DOHH2 (cell line): ENCODE measurements at regions not wholly inside any gene's neighbourhood (a gene's known extent, or its start where the extent isn't known, plus 50 kb on each side); places are given as distances from the start of the nearest gene placed in this dataset.

ENCODE experiments used
- H3F3A ChIP-seq: fragments of 200-600 bp; sonication (generic), shearing (Covaris generic); 2 replicates; pipeline ENCODE4 v1.6.0; 2016; ENCODE audit warnings: antibody characterized with exemption, mild to moderate bottlenecking; ENCODE audit not compliant: control insufficient read depth, insufficient read depth
- H3K27ac ChIP-seq: fragments of 200-600 bp; sonication (generic); 2 replicates; pipeline ENCODE4 v1.5.1; 2014; ENCODE audit warnings: low read depth, mild to moderate bottlenecking, low read length, moderate library complexity
- H3K27me3 ChIP-seq: fragments of 200-600 bp; sonication (generic); 2 replicates; pipeline ENCODE4 v1.6.1; 2014; ENCODE audit warnings: mild to moderate bottlenecking, low read length, mixed read lengths; ENCODE audit not compliant: control insufficient read depth
- H3K36me3 ChIP-seq: fragments of 200-600 bp; sonication (generic); 2 replicates; pipeline ENCODE4 v1.6.1; 2014; ENCODE audit warnings: mild to moderate bottlenecking, low read length, moderate library complexity, mixed read lengths; ENCODE audit not compliant: control insufficient read depth
- H3K4me1 ChIP-seq: fragments of 200-600 bp; sonication (generic); 2 replicates; pipeline ENCODE4 v1.6.1; 2014; ENCODE audit warnings: mild to moderate bottlenecking, low read length, mixed read lengths; ENCODE audit not compliant: control insufficient read depth
- H3K4me2 ChIP-seq: fragments of 200-600 bp; sonication (generic); 2 replicates; pipeline ENCODE4 v1.6.0; 2014; ENCODE audit warnings: mild to moderate bottlenecking, low read length, moderate library complexity
- H3K4me3 ChIP-seq: fragments of 200-600 bp; sonication (generic); 2 replicates; pipeline ENCODE4 v1.5.1; 2014; ENCODE audit warnings: mild to moderate bottlenecking, low read length, mixed read lengths
- H3K79me2 ChIP-seq: fragments of 200-600 bp; sonication (generic); 2 replicates; pipeline ENCODE4 v1.6.1; 2014; ENCODE audit warnings: mild to moderate bottlenecking, low read length, mixed read lengths; ENCODE audit not compliant: control insufficient read depth
- H3K9me2 ChIP-seq: fragments of 200-600 bp; sonication (generic); replicated peaks from 2 replicates; pipeline ENCODE4 v1.6.1; 2014; ENCODE audit warnings: mild to moderate bottlenecking, low read length, mixed read lengths; ENCODE audit not compliant: control insufficient read depth
- H3K9me3 ChIP-seq: fragments of 200-600 bp; sonication (generic); 2 replicates; pipeline ENCODE4 v1.6.1; 2014; ENCODE audit warnings: antibody characterized with exemption, low read length, mixed read lengths; ENCODE audit not compliant: control insufficient read depth, insufficient read depth
- H4K20me1 ChIP-seq: fragments of 200-600 bp; sonication (generic); 2 replicates; pipeline ENCODE4 v1.6.0; 2014; ENCODE audit warnings: low read depth, mild to moderate bottlenecking, antibody characterized with exemption, low read length, moderate library complexity; ENCODE audit not compliant: control insufficient read depth, insufficient read depth
- CTCF ChIP-seq: fragments of 200-600 bp; sonication (generic); IDR thresholded peaks from one replicate; pipeline ENCODE4 v1.5.1; 2014; ENCODE audit warnings: antibody characterized with exemption, mild to moderate bottlenecking, low read depth, low read length; ENCODE audit not compliant: poor library complexity, severe bottlenecking
- EZH2phosphoT487 ChIP-seq: fragments of 200-600 bp; sonication (generic); IDR thresholded peaks from 2 replicates; pipeline ENCODE4 v1.6.1; 2017; ENCODE audit warnings: borderline replicate concordance, mild to moderate bottlenecking, antibody characterized with exemption, low read length, moderate library complexity, mixed read lengths

GRCh38 chr20:11301699-11302098 is 616.0 kb upstream of the BTBD3 start:
- H3K79me2 ChIP-seq = no peaks in the 10 kb centered on the region
- H3K27ac ChIP-seq = no peak overlapping the region
- no peaks in the 10 kb centered on the region for H3K9me2 ChIP-seq
- no peaks in the 10 kb centered on the region for H3K4me1 ChIP-seq
- no peaks in the 10 kb centered on the region for H3F3A ChIP-seq
- no peaks in the 10 kb centered on the region for H3K9me3 ChIP-seq
- no peaks in the 10 kb centered on the region for H3K36me3 ChIP-seq
- H4K20me1 ChIP-seq = no peaks in the 10 kb centered on the region
- no peak overlapping the region for H3K4me3 ChIP-seq
- no peaks in the 10 kb centered on the region for H3K27me3 ChIP-seq
- no peak overlapping the region for H3K4me2 ChIP-seq
- TF ChIP-seq EZH2phosphoT487 (no peak), CTCF (no peak)

- H3K36me3 ChIP-seq = no peaks in the 10 kb centered on the region
- no peaks in the 10 kb centered on the region for H3K79me2 ChIP-seq
- no peak overlapping the region for H3K4me2 ChIP-seq
- no peaks in the 10 kb centered on the region for H3K9me3 ChIP-seq
- no peak overlapping the region for H3K27ac ChIP-seq
- no peak overlapping the region for H3K4me3 ChIP-seq
- no peaks in the 10 kb centered on the region for H3K9me2 ChIP-seq
- no peaks in the 10 kb centered on the region for H3K27me3 ChIP-seq
- H3K4me1 ChIP-seq = no peaks in the 10 kb centered on the region
- H4K20me1 ChIP-seq = no peaks in the 10 kb centered on the region
- H3F3A ChIP-seq = no peaks in the 10 kb centered on the region
- TF ChIP-seq CTCF (no peak), EZH2phosphoT487 (no peak)
These were observed 615.3 kb upstream of the BTBD3 start for GRCh38 chr20:11302436-11302835.

GRCh38 chr20:11304795-11305194 is 612.9 kb upstream of the BTBD3 start:
- H3K27ac ChIP-seq = no peak overlapping the region
- no peaks in the 10 kb centered on the region for H3K36me3 ChIP-seq
- no peaks in the 10 kb centered on the region for H3F3A ChIP-seq
- no peaks in the 10 kb centered on the region for H3K27me3 ChIP-seq
- TF ChIP-seq CTCF (no peak), EZH2phosphoT487 (no peak)
- H3K9me3 ChIP-seq = no peaks in the 10 kb centered on the region
- no peak overlapping the region for H3K4me2 ChIP-seq
- H3K4me1 ChIP-seq = no peaks in the 10 kb centered on the region
- no peaks in the 10 kb centered on the region for H4K20me1 ChIP-seq
- H3K9me2 ChIP-seq = no peaks in the 10 kb centered on the region
- H3K4me3 ChIP-seq = no peak overlapping the region
- H3K79me2 ChIP-seq = no peaks in the 10 kb centered on the region

- H3K4me1 ChIP-seq = no peaks in the 10 kb centered on the region
- H3K79me2 ChIP-seq = no peaks in the 10 kb centered on the region
- H3K9me3 ChIP-seq = no peaks in the 10 kb centered on the region
- H3F3A ChIP-seq = no peaks in the 10 kb centered on the region
- TF ChIP-seq EZH2phosphoT487 (no peak), CTCF (no peak)
- H3K36me3 ChIP-seq = no peaks in the 10 kb centered on the region
- H3K4me3 ChIP-seq = no peak overlapping the region
- no peaks in the 10 kb centered on the region for H3K27me3 ChIP-seq
- no peaks in the 10 kb centered on the region for H3K9me2 ChIP-seq
- no peaks in the 10 kb centered on the region for H4K20me1 ChIP-seq
- no peak overlapping the region for H3K4me2 ChIP-seq
- H3K27ac ChIP-seq = no peak overlapping the region
These were observed 612.3 kb upstream of the BTBD3 start for GRCh38 chr20:11305406-11305805.
